ENCODE measurements at regions not wholly inside any gene's neighbourhood (a gene's known extent, or its start where the extent isn't known, plus 50 kb on each side); places are given as distances from the start of the nearest gene placed in this dataset.
"Not testable (repeated sequence)": the region's sequence is repeated elsewhere in the genome, so short reads cannot be mapped to it uniquely, and the experiment has no call there.

DNA sequence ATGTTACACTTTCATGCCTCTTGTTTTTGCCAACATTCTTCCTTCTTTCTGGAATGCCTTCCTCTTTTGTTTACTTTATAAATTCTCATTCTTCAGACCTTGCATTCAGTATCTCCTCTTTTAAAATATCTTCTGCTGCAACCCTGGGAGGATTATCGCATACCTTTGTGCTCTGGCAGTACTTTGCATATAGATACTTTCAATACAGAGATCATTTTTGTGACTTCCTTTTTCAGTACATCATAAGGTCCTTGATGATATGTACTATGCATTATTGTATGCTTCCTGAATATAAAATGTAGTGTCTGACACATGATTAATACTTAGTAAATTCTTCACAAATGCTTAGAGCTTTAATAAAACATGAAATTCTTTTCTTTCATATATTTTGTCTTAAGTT is 538.7 kb downstream of the TRIB2 start:
- H3K9me3 ChIP-seq (ENCODE audit: severe bottlenecking), result no peaks in the 10 kb centered on the region
- no peak overlapping the region for H3K27ac ChIP-seq (ENCODE audit: poor library complexity, severe bottlenecking)
- no peak for ATAC-seq (ENCODE audit: low read depth)

DNA sequence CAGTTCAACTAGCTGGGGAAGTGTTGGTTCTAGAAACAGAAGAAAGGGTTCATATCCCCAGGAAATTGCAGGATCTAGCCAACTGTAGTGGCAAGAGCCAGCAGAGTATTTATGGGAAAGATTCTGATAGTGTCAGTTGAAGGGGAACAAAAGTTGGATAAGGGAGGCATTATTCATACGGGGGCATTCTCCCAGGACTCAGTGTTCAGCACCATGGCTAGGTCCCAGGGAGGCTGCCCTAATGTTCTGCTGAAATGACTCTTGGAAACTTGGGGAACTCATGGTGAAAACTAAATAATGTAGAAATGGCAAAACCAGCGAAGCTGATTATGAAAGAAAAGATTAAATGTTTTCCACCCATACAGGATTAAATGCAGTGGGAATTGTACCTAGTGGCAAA is 543.7 kb downstream of the TRIB2 start:
- Histone ChIP-seq H3K4me1 (ENCODE audit: insufficient read depth, poor library complexity, severe bottlenecking) (no peaks in the 10 kb centered on the region), H3K9me3 (ENCODE audit: severe bottlenecking) (no peaks in the 10 kb centered on the region), H3K27me3 (ENCODE audit: insufficient read depth, poor library complexity, severe bottlenecking) (no peaks in the 10 kb centered on the region), H3K4me3 (ENCODE audit: severe bottlenecking) (no peak overlapping the region), H3K36me3 (ENCODE audit: low read depth) (no peaks in the 10 kb centered on the region), H3K27ac (ENCODE audit: poor library complexity, severe bottlenecking) (no peak overlapping the region)
- TF ChIP-seq, protein P1, sequence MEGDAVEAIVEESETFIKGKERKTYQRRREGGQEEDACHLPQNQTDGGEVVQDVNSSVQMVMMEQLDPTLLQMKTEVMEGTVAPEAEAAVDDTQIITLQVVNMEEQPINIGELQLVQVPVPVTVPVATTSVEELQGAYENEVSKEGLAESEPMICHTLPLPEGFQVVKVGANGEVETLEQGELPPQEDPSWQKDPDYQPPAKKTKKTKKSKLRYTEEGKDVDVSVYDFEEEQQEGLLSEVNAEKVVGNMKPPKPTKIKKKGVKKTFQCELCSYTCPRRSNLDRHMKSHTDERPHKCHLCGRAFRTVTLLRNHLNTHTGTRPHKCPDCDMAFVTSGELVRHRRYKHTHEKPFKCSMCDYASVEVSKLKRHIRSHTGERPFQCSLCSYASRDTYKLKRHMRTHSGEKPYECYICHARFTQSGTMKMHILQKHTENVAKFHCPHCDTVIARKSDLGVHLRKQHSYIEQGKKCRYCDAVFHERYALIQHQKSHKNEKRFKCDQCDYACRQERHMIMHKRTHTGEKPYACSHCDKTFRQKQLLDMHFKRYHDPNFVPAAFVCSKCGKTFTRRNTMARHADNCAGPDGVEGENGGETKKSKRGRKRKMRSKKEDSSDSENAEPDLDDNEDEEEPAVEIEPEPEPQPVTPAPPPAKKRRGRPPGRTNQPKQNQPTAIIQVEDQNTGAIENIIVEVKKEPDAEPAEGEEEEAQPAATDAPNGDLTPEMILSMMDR (IDR thresholded peaks at IDR 0.05; ENCODE audit: poor library complexity, severe bottlenecking), result no peak
- no peak for DNase-seq (ENCODE audit: low spot score)
- ATAC-seq (ENCODE audit: low read depth), result peak; percentile 48; the same call in 1 of the 3 replicates

More for the DNA sequence above, 538.7 kb downstream of the TRIB2 start:
- Histone ChIP-seq H3K36me3 (ENCODE audit: low read depth) (no peaks in the 10 kb centered on the region), H3K4me1 (ENCODE audit: insufficient read depth, poor library complexity, severe bottlenecking) (no peaks in the 10 kb centered on the region), H3K27me3 (ENCODE audit: insufficient read depth, poor library complexity, severe bottlenecking) (no peaks in the 10 kb centered on the region), H3K4me3 (ENCODE audit: severe bottlenecking) (no peak overlapping the region)
- TF ChIP-seq, protein P1 (IDR thresholded peaks at IDR 0.05; ENCODE audit: poor library complexity, severe bottlenecking), result no peak
- no peak for DNase-seq (ENCODE audit: low spot score)

DNA sequence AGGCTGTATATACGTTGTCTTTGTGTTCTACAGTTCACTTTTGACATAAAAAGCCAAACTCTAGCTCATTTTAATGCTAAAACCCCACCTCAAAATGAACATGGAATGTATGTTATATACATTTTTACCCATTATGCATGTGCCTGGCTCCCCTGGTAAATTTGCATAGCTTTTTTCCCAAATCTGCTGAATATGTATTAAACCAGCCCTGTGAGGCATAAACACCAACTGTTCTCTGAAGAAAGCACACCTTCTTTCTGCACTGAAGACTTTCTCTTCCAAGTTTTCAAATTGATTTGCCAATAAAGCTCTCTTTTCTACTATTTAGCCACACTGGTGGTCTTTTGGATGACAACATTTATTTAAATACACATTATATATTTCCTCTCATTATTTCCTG is 549.4 kb downstream of the TRIB2 start:
- no peak overlapping the region for H3K27ac ChIP-seq (ENCODE audit: poor library complexity, severe bottlenecking)

DNA sequence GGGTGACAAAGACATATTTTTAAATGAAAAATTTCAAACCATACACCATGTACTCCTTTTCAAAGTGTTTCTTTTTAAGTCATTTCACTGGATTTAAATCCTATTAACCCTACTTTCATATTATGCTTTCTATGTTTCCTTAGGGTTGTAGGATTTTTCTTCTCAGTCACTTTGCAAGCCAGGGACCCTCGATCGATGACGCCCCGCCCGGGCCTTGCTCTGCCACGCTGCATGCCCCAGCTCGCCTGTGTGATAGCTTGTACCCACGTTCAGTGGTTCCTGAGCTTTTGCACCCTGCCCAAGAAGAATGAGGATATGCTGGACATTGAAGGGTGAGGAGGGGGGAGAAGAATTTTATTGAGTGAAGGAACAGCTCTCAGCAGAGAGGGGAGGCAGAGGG is 568.0 kb downstream of the TRIB2 start:
- Histone ChIP-seq H3K36me3 (ENCODE audit: low read depth) (no peaks in the 10 kb centered on the region), H3K27me3 (ENCODE audit: insufficient read depth, poor library complexity, severe bottlenecking) (no peaks in the 10 kb centered on the region), H3K4me3 (ENCODE audit: severe bottlenecking) (no peak overlapping the region), H3K27ac (ENCODE audit: poor library complexity, severe bottlenecking) (no peak overlapping the region), H3K4me1 (ENCODE audit: insufficient read depth, poor library complexity, severe bottlenecking) (no peaks in the 10 kb centered on the region), H3K9me3 (ENCODE audit: severe bottlenecking) (no peaks in the 10 kb centered on the region)
- DNase-seq (ENCODE audit: low spot score) (no peak), ATAC-seq (ENCODE audit: low read depth) (no peak)
- TF ChIP-seq, protein P1 (IDR thresholded peaks at IDR 0.05; ENCODE audit: poor library complexity, severe bottlenecking), result no peak

More for the DNA sequence above, 549.4 kb downstream of the TRIB2 start:
- Histone ChIP-seq H3K27me3 (ENCODE audit: insufficient read depth, poor library complexity, severe bottlenecking) (no peaks in the 10 kb centered on the region), H3K36me3 (ENCODE audit: low read depth) (no peaks in the 10 kb centered on the region), H3K4me1 (ENCODE audit: insufficient read depth, poor library complexity, severe bottlenecking) (no peaks in the 10 kb centered on the region), H3K4me3 (ENCODE audit: severe bottlenecking) (no peak overlapping the region), H3K9me3 (ENCODE audit: severe bottlenecking) (no peaks in the 10 kb centered on the region)
- no peak for ATAC-seq (ENCODE audit: low read depth)
- DNase-seq (ENCODE audit: low spot score), result no peak
- TF ChIP-seq, protein P1 (IDR thresholded peaks at IDR 0.05; ENCODE audit: poor library complexity, severe bottlenecking), result no peak

DNA sequence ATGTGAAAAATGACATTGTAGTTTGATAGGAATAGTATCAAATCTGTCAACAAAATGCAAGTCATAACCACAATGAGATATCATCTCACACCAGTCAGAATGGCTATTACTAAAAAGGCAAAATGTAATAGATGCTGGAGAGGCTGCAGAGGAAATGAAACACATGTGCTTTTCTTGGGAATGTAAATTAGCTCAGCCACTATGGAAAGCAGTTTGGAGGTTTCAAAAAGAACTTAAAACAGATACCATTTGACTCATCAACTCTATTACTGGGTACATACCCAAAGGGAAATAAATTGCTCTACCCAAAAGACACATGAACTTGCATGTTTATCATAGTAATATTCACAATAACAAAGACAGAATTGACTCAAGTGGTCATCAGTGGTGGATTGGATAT is 572.6 kb downstream of the TRIB2 start:
- ATAC-seq (ENCODE audit: low read depth), result no peak
- DNase-seq (ENCODE audit: low spot score), result no peak
- Histone ChIP-seq H3K27ac (ENCODE audit: poor library complexity, severe bottlenecking) (no peak overlapping the region), H3K4me3 (ENCODE audit: severe bottlenecking) (no peak overlapping the region), H3K9me3 (ENCODE audit: severe bottlenecking) (no peaks in the 10 kb centered on the region), H3K4me1 (ENCODE audit: insufficient read depth, poor library complexity, severe bottlenecking) (no peaks in the 10 kb centered on the region), H3K36me3 (ENCODE audit: low read depth) (no peaks in the 10 kb centered on the region), H3K27me3 (ENCODE audit: insufficient read depth, poor library complexity, severe bottlenecking) (no peaks in the 10 kb centered on the region)
- TF ChIP-seq, protein P1 (IDR thresholded peaks at IDR 0.05; ENCODE audit: poor library complexity, severe bottlenecking), result no peak

DNA sequence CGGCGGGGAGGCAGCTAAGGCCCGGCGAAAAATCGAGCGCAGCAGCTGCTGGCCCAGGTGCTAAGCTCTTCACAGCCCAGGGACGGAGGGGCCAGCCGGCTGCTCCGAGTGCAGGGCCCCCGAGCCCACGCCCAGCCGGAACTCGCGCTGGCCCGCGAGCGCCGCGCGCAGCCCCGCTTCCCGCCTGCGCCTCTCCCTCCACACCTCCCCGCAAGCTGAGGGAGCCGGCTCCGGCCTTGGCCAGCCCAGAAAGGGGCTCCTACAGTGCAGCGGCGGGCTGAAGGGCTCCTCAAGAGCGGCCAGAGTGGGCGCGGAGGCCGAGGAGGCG is 591.7 kb downstream of the TRIB2 start:
- H3K4me1 ChIP-seq (ENCODE audit: insufficient read depth, poor library complexity, severe bottlenecking); H3K36me3 ChIP-seq (ENCODE audit: low read depth); H3K27ac ChIP-seq (ENCODE audit: poor library complexity, severe bottlenecking); H3K4me3 ChIP-seq (ENCODE audit: severe bottlenecking); ATAC-seq (ENCODE audit: low read depth); H3K27me3 ChIP-seq (ENCODE audit: insufficient read depth, poor library complexity, severe bottlenecking); H3K9me3 ChIP-seq (ENCODE audit: severe bottlenecking); DNase-seq (ENCODE audit: low spot score): not testable (repeated sequence)

Measured in RWPE2 (cell line).